Left renal cortex interstitium (tissue), 4 donors: ENCODE measurements at regions not wholly inside any gene's neighbourhood (a gene's known extent, or its start where the extent isn't known, plus 50 kb on each side); places are given as distances from the start of the nearest gene placed in this dataset.

Experiments
- DNase-seq, 4 donors: peaks; one replicate each; pipeline ENCODE4 v3.0.0-alpha.2; 2013; ENCODE audit warnings: low read depth in 4 of 4, low spot score in 2 of 4, missing footprints in 1 of 4

DNA sequence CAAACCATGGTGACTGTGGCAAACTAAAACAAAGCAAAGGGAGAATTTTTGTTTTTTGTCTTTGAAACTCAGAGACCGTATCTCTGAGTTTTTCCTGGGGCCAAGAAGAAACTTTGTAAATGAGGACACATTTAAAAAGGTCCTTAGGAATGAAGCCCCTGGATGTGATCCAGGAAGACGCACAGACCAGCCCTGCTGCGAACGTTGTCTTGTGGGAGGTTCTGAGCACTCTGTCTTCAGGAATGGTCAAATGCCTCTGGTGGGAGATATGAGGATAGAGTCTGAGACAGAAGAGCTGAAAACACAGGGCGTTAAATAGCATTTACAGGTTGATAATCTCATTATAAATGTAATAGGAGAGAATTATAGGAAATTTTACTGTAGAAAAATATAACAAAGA is 893.5 kb upstream of the KLHL29 start:
- no peak for DNase-seq

DNA sequence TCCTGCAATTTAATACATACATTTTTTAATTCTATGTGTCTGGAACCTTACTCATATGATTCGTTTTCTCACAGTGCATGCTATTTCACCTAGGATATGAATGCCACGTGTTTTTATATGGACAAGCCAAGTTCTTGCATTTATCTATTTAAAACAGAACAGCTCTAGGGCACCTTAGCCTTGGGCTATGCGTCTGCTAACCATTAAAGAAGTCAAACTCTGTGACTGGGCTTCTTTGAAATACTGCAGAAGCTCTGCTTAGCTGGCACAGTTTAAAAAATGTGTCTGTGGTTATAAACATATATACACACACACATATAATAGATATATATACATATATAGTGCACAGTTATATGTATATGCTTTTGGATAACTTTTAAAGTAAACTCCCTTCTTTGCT is 890.8 kb upstream of the KLHL29 start:
- DNase-seq = no peak

DNA sequence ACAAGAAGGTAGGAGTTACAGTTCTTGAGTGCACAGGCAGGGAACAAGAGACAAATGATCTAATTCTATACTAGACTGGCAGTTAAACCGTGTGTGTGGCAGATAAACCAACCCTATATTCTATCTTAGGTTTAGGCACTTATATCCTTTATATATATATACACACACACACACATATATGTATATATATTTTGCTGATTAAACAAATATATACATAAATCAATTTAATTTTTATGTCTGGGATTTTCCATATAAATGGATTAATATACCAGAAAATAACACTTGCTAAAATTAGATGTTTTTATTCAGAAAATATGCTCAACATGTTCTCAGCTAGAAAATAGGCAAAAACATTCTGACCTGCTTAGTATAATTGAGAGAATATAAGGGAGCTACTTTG is 887.9 kb upstream of the KLHL29 start:
- DNase-seq = no peak

DNA sequence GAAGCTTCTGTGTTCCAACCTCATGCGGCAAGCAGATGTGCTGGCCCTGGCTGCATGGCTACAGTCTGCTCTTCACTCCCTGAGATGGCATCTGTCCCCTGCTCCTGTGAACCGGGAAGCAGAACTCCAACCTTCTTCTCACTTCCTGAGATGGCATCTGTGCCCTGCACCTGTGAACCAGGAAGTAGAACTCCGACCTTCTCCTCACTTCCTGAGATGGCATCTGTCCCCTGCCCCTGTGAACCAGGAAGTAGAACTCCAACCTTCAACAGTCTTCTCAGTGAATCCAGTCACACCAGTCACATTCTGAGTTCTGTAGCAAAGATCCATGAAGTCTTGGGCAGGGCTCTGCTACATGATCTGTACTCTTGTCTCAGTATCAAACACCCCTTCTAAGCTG is 887.2 kb upstream of the KLHL29 start:
- no peak for DNase-seq

DNA sequence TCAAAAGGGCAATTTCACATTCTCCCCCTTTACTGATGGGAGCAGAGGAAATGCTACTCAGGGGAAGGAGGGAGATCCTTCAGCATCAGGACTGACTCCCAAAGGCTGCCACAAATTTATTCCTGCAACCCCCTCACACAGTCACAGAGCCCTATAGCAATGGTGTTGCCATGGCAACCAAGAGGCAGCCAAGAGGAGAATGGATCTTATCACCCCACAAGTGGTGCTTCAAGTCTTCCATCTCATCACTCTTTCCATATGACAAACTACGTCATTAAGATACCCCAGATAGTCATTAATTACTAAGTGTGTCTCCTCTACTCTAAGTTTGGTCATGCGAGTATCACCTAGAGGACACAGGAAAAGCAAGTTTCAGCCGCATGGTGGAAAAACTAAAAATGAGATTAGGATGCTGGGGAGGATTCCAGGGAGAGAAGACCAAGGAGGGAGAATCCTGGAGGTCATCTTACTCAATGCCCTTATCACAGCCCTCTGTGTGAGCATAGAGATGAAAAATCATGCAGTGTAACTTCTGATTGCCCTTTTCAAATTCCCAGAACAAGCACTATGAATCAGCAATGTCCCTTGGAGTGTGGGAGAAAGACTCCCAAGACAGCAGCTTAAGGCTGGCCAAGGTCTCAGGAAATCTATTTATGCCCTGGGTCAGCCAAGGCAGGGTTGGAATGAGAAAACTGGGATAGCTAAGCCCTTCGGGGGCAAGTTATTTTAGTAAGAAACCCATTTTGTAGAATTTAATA is 885.7 kb upstream of the KLHL29 start:
- no peak for DNase-seq

DNA sequence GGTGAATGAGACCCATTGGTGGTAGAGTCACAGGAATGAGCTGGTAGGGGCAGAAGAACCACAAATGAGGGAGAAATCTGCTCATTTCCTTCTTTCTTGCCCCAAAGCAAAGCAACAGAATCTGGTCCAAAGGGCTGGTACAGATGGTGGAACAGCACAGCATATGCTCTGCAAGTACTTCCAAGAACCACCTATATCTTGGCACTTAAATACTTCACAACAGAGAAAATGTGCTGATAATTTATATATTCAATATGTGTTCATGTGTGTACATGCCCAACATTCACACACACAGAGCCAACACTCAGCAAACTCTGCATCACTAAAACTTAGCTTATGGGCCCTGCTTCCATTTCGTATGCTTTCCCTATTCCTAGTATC is 884.4 kb upstream of the KLHL29 start:
- no peak for DNase-seq

DNA sequence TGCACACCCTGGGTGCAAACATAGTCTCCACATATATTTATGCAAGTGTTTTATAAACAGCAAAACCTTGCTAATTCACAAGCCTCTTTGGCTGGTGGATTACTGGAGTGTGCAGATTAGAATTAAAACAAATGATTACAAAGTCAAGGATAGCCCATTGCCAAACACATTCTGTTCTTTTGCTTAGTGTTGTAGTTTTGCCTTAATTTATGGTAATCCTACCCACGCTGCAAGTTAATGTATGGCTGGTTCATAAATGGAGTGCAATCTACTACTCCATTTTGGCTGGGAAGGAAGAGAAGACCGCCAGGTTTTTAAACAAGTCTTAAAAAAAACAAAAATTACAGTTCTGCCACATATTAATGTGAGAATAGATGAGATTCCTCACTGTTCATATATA is 883.1 kb upstream of the KLHL29 start:
- DNase-seq = no peak

DNA sequence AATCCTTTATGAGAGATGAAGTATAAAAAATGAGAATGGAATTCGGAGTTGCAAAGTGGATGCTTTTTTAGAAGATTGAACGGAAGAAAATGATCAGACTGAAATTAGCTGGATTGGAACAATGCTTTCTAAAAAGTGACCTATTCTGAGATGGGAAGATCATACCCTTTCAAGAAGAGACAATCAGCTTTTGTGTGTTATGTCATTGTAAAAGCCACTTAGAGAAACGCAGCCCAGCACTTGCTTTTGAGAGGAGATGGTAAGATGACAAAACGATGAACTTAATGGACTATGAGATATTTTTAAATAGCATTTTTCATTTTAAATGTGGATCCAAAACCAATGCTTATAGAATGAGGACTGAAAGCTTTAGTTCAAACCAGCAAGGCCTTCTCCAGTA is 871.4 kb upstream of the KLHL29 start:
- DNase-seq = no peak

DNA sequence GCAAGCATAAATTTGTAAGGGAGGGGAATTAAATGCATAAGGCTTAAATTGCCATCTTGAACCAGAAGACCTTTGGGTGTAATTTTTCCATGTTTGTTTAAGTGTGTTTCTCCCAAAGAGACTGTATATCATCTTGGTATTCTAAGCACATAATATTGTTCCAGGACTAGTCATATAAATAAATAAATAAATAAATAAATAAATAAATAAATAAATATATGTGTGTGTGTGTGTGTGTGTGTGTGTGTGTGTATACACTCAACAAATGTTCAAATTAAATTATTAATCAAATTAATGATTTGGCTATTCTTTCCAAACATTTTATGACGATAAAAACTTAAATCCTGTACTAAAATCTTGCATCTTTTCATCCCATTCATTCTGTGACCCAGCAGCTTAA is 867.8 kb upstream of the KLHL29 start:
- DNase-seq = no peak

GRCh38 chr2:22518641-22519040 is 866.3 kb upstream of the KLHL29 start:
- no peak for DNase-seq

GRCh38 chr2:22520369-22521288 is 864.4 kb upstream of the KLHL29 start:
- no peak for DNase-seq

GRCh38 chr2:22521620-22522019 is 863.4 kb upstream of the KLHL29 start:
- no peak for DNase-seq

- DNase-seq = no peak
Observed at GRCh38 chr2:22525681-22526080, 859.3 kb upstream of the KLHL29 start.

DNA sequence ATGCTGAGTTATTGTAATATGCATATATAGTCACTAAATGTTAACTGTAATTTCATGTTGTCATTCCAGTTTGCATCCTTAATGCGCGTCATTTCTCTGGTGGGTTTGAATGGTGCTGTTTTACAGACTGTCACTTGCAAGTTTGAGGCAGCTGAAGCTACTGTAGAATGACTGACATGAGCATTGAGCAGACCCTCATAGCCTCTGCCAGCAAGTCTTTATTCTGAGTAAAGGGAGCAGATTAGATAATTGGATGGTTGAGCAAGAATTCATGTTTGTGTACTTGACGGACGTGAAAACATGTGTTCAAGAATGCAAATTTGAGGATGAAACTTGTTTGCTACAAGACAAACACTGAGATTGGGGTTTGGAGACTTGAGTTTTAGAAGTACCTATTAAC is 854.8 kb upstream of the KLHL29 start:
- no peak for DNase-seq

GRCh38 chr2:22536133-22536532 is 848.8 kb upstream of the KLHL29 start:
- no peak for DNase-seq

GRCh38 chr2:22554453-22554852 is 830.5 kb upstream of the KLHL29 start:
- no peak for DNase-seq

DNA sequence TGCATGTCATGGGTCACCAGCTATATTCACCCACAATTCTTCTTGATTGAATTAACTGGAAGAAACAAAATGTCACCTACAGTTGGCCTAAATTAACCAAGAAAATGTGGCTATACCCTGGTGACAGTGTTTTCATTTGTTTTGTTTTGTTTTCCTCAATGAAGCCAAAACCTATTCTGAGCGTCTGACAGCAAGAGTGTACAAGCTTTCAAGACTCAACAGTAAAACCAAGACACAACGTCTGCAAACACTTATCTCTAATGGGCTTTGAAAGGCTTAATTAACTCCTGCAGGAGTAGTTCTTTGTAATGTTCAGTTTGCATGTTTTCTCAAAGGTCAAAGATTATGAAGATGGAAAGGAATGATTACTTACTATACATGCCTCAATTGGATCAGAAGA is 827.6 kb upstream of the KLHL29 start:
- DNase-seq = no peak

GRCh38 chr2:22560021-22560420 is 825.0 kb upstream of the KLHL29 start:
- no peak for DNase-seq

DNA sequence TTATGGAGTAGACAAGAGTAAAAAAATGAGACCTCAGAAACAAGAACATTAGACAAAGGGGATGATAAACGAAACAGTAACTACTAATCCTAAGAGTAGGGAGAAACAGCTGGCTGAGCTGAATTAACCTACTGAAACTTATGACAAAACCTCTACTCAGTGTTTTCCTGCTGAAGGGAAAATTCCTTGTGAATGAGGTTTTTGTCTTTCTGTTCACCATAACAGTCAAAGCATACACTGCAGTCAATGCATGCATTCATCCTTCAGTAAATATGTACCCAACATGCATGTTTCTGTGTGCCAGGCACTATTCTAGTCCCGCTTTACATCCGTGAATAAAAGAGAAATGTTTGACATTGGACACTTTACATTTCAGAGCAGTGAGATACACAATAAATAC is 805.6 kb upstream of the KLHL29 start:
- no peak for DNase-seq

GRCh38 chr2:22582107-22582506 is 802.9 kb upstream of the KLHL29 start:
- DNase-seq = no peak

DNA sequence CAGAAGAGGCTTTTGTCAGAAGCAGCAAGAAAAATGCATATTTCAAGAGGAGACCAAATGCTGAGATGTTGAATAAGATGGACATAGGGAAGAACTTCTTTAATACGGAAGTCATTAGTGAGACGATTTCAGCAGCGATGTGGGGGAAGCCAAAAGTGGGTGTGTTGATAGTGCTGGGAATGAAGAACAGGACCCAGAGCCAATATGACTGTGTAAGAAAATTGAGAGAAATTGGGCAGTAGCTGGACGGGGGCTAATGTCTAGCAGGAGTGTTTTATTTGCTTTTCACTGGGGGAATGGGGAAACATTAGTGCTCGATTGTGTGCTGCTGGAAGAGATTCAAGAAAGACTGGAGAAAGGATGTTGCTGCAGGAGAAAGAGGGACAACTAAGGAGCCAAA is 788.7 kb upstream of the KLHL29 start:
- no peak for DNase-seq

DNA sequence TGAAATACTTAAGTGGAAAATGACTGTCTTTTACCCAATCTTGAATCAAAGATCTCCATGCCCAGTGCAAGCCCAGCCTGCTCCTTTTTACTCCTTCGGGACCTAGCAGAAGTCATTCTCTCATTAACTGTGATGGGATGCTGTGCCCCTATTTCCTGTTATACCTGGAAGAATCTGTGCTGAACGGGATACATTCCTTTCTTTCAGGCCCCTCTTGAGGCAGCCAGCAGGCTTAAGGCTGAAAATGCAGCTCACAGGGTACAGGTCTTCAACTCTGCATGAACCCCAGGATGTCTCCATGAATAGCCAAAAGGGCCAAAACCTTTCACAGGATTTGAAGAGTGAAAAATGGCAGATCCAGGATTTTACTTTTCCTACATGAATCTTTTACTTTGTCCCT is 784.8 kb upstream of the KLHL29 start:
- no peak for DNase-seq
